Kidney (tissue), 13 donors: ENCODE measurements at regions not wholly inside any gene's neighbourhood (a gene's known extent, or its start where the extent isn't known, plus 50 kb on each side); places are given as distances from the start of the nearest gene placed in this dataset.

Source experiments
- DNase-seq, 5 donors: peaks; one replicate each; pipeline ENCODE4 v3.0.0-alpha.2; 2013 to 2020
- FAIRE-seq: peaks from 2 replicates; lab custom pipeline; 2012; peaks lifted over from hg19 to GRCh38; lab: Jason Lieb, UNC
- H3K27ac ChIP-seq, 2 donors: one replicate each; pipeline ENCODE4 v1.7.0; 2013; ENCODE audit warnings: low read depth in 2 of 2, low read length in 2 of 2, inconsistent platforms in 1 of 2
- H3K27me3 ChIP-seq: one replicate; pipeline ENCODE4 v1.7.1; 2013; ENCODE audit warnings: low read length, inconsistent platforms; ENCODE audit not compliant: control insufficient read depth, insufficient read depth
- H3K36me3 ChIP-seq, 3 donors: one replicate each; pipeline versions ENCODE4 v1.7.0 to v1.7.1; 2013; ENCODE audit warnings: low read length in 3 of 3, control low read depth in 1 of 3, inconsistent platforms in 1 of 3; ENCODE audit not compliant: insufficient read depth in 3 of 3, control insufficient read depth in 2 of 3
- H3K4me1 ChIP-seq, 3 donors: one replicate each; pipeline versions ENCODE4 v1.7.0 to v1.7.1; 2013; ENCODE audit warnings: low read length in 3 of 3, inconsistent platforms in 1 of 3, low read depth in 1 of 3; ENCODE audit not compliant: control insufficient read depth in 2 of 3, insufficient read depth in 2 of 3
- H3K4me3 ChIP-seq, 3 donors: one replicate each; pipeline versions ENCODE4 v1.7.0 to v1.8.1; 2013; ENCODE audit warnings: low read length in 3 of 3, control low read depth in 1 of 3, inconsistent platforms in 1 of 3
- H3K9ac ChIP-seq, 3 donors: one replicate each; pipeline versions ENCODE4 v1.7.0 to v1.7.1; 2013; ENCODE audit warnings: low read length in 3 of 3, control low read depth in 1 of 3, inconsistent platforms in 1 of 3
- H3K9me3 ChIP-seq, 3 donors: one replicate each; pipeline versions ENCODE4 v1.7.0 to v1.7.1; 2013; ENCODE audit warnings: low read length in 3 of 3, control low read depth in 1 of 3, inconsistent platforms in 1 of 3; ENCODE audit not compliant: control insufficient read depth in 2 of 3, insufficient read depth in 1 of 3
- CTCF ChIP-seq: IDR thresholded peaks from 3 replicates; pipeline ENCODE4 v1.5.1; 2012; ENCODE audit warnings: mild to moderate bottlenecking, moderate library complexity, borderline replicate concordance; ENCODE audit not compliant: insufficient read depth; ENCODE audit errors: extremely low read depth
- intact Hi-C: fragments of 100-400 bp; cut with DNase I; formaldehyde crosslinking; loops from one replicate; pipeline ENCODE4 v1.11.1; 2022
- donor health status: control.
- donor health status: control.
- donor health status: control.
- donor health status: control.
- donor health status: control.
- donor health status: DM: yes; HTN: yes; CAD: no.
- donor health status: Normal renal cell carcinoma (clear cell type).

DNA sequence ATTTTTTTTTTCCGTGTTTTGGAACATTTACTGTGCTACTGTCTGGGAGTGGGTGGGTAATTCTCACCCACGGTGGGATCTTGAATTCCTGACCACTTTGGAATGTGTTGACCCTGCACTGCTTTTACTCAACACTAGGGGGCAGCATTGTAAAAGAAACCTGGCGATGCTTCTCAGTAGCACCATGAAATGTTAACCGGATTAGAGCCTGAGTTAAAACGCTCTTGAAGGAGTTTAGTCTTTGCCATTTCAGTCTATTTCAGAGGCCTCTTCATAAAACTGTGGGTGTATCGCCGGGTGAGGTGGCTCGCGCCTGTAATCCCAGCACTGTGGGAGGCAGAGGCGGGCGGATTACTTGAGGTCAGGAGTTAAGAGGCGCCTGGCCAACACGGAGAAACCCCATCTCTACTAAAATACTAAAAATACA, 79.0 kb upstream of the PRNP start:
- peak; percentile 66 for FAIRE-seq
- H3K9ac ChIP-seq: no peak overlapping the region
- H3K4me3 ChIP-seq: no peak overlapping the region
- TF ChIP-seq CTCF: peak; percentile 98
- H3K27me3 ChIP-seq: no peaks in the 10 kb centered on the region
- DNase-seq: peak in 4 of 5 donors; percentile 54 to 85 (median 70)
- H3K36me3 ChIP-seq: no peaks in the 10 kb centered on the region
- H3K9me3 ChIP-seq: no peaks in the 10 kb centered on the region
- intact Hi-C loops: loop anchor here (5.0 kb wide), 1 partner anchor 105 kb away; no protein-coding TSS in a partner anchor
- no peak overlapping the region for H3K27ac ChIP-seq
- H3K4me1 ChIP-seq: no peaks in the 10 kb centered on the region

GRCh38 chr20:4606051-4606450, 80.2 kb upstream of the PRNP start:
- no peak for TF ChIP-seq CTCF
- H3K27me3 ChIP-seq: no peaks in the 10 kb centered on the region
- H3K4me1 ChIP-seq: no peaks in the 10 kb centered on the region
- peak overlapping the region in 1 of 3 donors; percentile 19 for H3K9ac ChIP-seq
- H3K9me3 ChIP-seq: no peaks in the 10 kb centered on the region
- H3K27ac ChIP-seq: no peak overlapping the region
- H3K4me3 ChIP-seq: no peak overlapping the region
- intact Hi-C loops: loop anchor here (5.0 kb wide), 1 partner anchor 106 kb away; no protein-coding TSS in a partner anchor
- DNase-seq (peak in 3 of 5 donors; percentile 26 to 38 (median 33)), FAIRE-seq (no peak)
- H3K36me3 ChIP-seq: no peaks in the 10 kb centered on the region

DNA sequence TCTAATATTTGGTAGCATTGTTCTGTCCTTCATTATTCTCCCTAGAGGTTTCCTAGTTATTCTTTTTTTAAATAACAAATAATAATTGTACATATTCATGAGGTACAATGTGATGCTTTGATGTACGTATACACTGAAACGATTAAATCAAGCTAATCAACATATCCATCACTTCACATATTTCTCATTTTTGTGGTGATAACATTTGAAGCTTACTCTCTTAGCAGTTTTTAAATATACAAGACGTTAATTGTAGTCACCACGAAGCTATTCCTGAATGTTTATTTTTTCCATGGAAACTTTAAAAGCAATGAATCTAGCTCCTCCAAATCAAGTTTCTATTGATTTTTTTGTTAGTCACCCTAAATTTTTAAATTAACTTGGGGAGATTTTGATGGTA, 81.1 kb upstream of the PRNP start:
- Histone ChIP-seq H3K4me1 (no peaks in the 10 kb centered on the region), H3K27ac (no peak overlapping the region), H3K27me3 (no peaks in the 10 kb centered on the region), H3K36me3 (no peaks in the 10 kb centered on the region), H3K9me3 (no peaks in the 10 kb centered on the region), H3K9ac (no peak overlapping the region), H3K4me3 (no peak overlapping the region)
- no peak for FAIRE-seq
- intact Hi-C loops: loop anchor here (5.0 kb wide), 1 partner anchor 107 kb away; no protein-coding TSS in a partner anchor
- no peak for DNase-seq
- TF ChIP-seq CTCF: no peak

DNA sequence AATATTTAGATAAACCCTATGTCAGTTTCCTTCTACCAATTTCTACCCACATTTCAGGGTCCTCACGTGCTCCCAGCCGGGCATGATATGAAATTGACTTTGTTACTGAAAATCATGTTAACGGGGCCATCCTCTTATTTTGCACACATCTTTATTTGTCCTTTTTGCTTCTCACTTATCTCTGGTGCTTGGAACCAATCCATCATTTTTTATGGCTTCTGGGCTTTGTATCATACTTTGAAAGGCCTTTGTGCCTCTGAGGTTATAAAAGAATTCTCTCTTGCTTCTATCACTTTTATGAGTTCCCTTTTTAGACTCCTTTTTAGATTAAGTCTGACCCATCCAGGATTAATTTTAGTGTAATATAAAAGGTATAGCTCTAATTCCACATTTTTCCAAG, 81.7 kb upstream of the PRNP start:
- no peaks in the 10 kb centered on the region for H3K9me3 ChIP-seq
- no peak overlapping the region for H3K4me3 ChIP-seq
- H3K9ac ChIP-seq: no peak overlapping the region
- no peaks in the 10 kb centered on the region for H3K27me3 ChIP-seq
- intact Hi-C loops: no loop called here
- DNase-seq (no peak), FAIRE-seq (no peak)
- TF ChIP-seq CTCF: no peak
- no peaks in the 10 kb centered on the region for H3K4me1 ChIP-seq
- H3K27ac ChIP-seq: no peak overlapping the region
- H3K36me3 ChIP-seq: no peaks in the 10 kb centered on the region
